NCI-H146 (cell line): ENCODE measurements at regions not wholly inside any gene's neighbourhood (a gene's known extent, or its start where the extent isn't known, plus 50 kb on each side); places are given as distances from the start of the nearest gene placed in this dataset.

Experiments used
- DNase-seq: peaks from one replicate; lab custom pipeline; 2025; lab: John Stamatoyannopoulos, UW

DNA sequence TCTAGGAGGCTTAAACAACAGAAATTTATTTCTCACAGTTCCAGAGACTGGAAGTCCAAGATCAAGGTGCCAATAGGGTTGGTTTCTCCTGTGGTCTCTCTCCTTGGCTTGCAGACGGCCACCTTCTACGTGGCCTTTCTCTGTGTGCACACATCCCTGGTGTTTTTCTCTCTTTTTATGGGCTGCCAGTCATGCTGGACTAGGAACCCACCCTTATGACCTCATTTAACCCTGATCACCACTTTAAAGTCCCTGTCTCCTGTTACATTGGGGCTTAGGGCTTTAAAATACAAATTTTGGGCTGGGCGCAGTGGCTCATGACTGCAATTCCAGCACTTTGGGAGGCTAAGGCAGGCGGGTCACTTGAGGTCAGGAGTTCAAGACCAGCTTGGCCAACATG is 157.1 kb downstream of the TLE1 start:
- DNase-seq = no peak

DNA sequence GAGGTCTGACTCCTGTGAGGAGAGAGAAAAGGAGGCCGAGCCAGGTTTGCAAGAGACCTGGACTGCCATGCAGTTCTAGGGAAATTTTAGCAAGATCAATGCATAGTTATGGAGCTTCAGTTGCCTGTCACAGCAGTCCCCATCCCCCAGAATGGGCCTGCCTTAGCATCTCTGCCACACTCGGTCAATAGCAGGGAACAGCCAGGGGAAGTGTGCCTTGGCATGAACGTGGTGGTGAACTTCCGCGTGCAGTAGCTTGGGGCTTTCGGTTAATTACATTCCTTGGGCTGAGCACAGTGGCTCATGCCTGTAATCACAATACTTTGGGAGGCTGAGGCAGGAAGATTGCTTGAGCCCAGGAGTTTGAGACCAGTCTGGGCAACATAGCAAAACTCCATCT is 157.8 kb downstream of the TLE1 start:
- DNase-seq = no peak

DNA sequence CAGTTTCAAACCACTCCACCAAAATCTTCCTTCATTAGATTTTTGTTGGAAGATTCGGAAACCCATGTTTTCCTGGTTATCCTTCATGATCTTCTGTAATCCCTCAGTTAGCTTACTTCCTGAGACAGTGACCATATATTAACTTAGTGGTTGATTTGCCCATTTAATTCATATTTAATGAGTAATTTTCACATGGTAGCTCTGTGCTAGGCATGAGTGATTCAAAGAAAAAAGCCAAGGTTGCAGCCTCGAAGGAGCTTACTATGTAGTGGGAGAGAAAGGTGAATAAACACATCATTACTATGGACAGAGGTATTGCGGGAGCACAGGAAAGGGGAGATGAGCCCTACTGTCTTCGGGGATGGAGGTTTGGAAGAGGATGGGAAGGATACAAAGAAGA is 158.5 kb downstream of the TLE1 start:
- DNase-seq = no peak

DNA sequence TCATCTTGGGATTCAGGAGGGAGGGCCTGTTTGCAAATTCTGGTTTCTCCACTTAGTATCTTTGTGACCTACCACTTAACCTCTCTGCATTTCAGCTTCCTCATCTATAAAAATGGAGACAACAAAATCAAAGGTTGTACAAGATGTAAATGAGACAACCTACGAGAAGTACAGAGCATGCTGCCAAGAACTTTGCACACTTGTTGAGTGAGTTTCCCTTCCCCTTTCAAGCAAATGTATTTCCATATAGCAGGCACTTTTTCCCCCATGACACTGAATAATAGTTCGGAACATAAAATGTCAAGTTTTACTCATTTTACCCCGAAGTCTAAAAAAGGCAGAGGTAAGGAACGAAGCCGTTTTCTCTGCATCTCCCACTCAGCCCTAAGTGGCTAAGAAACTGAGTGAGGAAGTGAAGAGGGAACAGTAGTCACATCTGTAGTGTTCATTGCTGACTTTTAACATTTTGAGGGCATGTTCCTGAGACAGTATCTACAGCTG is 159.0 kb downstream of the TLE1 start:
- DNase-seq = no peak

DNA sequence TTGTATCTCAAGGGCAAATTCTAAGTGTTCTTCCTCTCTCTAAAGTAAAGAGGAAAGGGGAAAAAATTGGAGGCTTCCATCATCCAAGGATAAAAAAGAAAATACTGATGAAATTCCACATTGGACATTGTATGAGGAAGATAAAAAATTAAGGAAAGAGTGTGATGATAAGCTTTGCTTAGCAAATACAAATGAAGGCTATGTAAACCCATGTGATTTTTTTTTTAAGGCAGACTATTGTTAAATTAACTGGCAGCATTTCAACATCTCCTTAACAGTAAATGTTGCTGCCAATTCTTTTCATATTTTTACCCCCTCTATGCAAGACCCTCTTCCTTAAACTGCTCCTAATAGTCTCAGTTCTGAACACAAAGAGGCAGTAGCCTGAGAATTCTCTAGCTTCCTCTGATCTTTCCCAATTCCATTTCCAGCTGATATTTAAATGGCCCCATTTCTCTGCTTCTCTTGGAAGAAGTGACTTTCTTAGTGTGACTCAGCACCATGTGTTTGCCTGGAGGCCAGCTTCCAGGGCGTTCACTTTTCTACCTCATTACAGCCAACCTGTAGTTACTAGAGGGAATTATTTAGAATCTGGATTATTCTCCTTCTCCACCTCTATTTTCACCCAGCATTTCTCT is 159.7 kb downstream of the TLE1 start:
- DNase-seq = no peak

DNA sequence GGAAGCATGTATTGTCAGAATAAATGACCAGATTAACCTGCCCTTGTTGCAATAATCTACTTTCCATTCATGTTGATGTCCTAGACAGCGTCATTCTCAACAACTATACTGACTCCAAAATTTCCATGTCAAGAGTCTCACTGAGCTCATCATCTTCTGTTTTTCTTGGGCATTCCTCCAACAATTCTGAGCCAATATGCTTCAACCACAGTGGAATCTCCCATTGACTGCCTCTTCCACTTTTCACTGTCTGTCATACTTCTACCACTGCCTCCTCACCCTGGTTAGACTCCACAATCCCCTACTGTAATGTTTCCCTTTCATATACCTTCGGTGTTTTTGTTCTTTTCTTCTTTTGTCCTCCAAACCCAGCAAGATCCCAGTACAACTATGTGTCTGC is 162.8 kb downstream of the TLE1 start:
- no peak for DNase-seq

DNA sequence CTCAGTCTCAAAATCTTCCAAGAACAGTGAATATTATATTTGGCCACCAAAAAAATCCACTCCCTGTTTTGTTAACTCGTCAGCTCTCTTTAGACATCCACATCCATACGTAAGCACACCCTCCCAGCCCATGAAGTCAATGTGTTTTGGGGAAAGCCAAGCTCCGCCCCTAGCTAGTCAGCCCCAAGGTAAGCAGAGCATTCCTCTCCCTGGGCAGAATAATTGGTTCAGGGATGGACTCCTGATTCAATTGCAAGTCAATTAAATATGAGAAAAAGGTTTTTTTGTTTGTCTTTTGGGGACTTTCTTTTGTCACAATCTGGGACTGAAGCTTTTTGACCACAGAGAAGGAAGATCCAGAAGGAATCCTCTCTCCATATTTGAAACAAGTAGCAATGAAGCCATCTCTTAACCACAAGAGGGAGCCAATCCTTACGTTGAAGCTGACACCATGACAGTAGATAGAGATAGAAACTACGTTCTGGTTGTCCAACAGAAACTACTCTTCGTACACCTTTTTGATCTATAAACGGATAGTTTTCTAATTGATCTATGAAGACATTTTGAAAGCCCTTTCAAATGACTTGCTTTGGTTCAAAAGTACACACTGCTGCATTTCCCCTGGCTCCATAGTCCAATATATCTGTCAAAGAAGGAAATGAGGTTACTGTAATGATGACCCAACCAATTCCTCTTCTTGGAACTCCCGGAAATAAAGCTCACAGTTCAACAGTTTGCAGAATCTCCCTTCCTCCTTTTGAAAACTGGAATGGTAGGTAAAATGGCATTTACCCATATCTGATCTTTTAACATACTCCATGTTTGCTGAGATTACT is 166.4 kb downstream of the TLE1 start:
- DNase-seq = peak; percentile 47

DNA sequence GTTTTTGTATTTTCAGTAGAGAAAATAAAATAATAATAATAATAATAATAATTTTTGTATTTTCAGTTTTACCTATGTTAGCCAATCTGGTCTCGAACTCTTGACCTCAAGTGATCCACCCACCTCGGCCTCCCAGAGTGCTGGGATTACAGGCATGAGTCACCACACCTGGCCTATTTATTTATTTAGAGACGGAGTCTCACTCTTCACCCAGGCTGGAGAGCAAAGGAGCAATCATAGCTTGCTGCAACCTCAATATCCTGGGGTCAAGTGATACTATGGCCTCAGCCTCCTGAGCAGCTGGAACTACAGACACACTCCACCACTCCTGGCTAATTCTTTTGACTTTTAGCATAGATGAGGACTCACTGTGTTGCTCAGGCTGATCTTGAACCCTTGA is 167.5 kb downstream of the TLE1 start:
- DNase-seq = no peak

DNA sequence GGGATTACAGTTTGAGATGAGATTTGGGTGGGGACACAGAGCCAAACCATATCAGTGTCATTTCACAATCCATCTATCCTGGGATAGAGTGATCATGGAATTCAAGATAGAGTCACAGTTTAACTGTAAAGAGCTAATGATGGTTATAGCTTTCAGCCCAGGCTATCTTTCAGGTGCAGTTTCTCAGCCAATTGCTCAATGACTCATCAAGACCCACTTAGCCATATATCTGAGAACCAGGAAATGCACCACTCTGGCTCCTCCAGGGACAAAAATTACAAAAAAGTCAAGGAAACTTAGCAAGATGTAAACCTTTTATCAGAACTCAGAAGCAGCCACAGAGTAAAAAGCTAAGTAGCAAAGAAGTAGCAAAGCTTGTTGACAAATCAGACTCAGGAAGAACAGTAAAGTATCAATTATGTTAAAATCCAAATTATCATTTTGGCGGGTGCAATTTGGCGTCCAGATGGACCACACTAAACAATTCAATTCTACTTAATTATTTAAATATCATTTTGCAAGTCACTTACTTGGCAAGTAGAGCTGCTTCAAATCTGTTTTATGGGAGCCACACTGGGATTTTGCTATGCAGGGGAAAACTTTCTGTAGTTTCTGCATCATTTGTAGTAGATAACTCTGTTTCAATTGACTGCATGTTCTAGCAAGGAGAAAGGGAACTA is 169.4 kb downstream of the TLE1 start:
- DNase-seq = no peak

DNA sequence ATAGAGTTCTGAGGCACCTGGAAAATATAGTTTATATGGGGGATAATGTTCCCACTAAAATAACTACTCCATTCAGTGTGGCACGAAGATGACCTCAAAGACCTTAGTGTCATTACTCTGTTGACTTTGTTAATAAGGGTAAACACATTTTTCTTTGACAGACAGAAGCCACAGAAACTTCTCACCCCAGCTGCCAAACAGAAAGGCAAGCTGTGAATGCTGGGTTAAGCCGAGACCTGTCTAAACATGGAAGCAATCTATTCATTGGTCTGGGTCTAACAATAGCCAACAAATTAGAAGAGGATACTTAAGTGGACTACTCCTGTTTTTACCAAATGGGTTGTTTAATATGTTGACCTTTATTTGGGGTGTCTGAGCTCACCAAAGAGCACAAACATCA is 171.4 kb downstream of the TLE1 start:
- DNase-seq = peak; percentile 69

DNA sequence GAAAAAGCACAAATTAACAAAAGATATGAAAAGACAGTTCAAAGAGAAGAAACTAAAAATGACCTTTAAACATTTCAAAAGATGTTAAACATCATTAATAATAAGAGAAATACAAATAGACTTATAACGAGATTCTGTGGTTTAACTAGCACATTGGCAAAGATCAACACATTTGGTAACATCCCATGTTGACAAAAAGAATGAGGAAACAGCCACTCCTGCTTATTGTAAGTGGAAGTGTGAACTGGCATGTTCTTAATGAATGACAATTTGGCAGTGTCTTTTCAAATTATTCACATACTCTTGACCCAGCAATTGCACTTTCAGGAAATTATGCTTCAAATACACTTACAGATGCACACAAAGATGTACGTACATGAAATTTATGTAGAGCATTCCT is 176.3 kb downstream of the TLE1 start:
- DNase-seq = no peak

DNA sequence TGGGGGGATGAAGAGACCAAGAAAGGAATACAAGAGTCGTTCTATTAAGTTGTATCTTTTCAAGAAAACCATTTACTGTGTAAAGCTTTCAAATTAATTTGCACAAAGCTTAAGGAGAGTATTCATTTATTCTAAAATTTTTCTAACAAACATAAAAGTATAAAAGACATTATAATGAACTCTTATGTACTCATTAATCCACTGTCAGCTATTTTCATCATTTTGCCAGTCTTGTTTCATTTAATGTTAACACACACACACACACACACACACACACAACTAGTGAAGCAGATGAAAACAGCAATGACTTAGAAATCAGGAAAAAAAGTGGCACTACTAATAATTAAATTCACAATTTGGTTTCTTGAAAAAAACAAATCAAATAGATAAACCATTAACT is 176.7 kb downstream of the TLE1 start:
- no peak for DNase-seq

DNA sequence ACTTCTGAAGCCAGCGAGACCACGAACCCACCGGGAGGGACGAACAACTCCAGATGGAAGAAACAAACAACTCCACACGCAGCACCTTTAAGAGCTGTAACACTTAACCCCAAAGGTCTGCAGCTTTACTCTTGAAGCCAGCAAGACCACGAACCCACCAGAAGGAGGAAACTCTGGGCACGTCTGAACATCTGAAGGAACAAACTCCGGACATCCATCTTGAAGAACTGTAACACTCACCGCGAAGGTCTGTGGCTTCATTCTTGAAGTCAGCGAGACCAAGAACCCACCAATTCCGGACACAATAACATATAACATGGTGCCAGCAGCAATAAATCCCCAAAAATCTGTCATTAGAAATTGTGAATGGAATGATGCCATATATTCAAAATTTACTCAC is 180.9 kb downstream of the TLE1 start:
- DNase-seq = no peak

DNA sequence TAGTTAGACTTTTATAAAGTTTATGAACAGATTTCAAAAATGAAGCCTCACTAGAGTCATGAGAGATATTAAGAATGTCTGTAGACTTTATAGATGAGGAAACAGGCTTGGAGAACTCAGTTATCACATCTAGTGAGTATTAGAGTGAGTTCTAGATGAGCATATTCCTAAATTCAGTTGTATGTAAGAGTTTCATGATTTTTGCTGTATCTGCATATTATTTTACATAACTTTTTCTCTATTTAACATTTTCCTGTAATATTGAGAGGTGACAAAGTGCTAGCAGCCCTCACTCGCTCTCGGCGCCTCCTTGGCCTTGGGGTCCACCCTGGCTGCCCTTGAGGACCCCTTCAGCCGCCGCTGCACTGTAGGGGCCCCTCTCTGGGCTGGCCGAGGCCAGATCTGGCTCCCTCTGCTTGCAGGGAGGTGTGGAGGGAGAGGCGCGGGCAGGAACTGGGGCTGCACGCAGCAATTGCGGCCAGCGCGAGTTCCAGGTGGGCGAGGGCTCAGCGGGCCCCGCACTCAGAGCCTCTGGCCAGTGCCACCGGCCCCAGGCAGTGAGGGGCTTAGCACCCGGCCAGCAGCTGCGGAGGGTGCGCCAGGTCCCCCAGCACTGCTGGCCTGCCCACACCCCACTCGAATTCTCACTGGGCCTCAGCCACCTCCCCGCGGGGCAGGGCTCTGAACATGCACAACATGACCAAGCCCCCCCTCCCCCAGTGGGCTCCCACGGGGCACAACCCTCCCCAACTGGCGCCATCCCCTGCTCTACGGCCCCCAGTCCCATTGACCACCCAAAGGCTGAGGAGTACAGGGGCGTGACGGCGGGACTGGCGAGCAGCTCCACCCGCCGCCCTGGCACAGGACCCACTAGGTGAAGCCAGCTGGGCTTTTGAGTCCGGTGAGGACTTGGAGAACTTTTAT is 182.1 kb downstream of the TLE1 start:
- no peak for DNase-seq

DNA sequence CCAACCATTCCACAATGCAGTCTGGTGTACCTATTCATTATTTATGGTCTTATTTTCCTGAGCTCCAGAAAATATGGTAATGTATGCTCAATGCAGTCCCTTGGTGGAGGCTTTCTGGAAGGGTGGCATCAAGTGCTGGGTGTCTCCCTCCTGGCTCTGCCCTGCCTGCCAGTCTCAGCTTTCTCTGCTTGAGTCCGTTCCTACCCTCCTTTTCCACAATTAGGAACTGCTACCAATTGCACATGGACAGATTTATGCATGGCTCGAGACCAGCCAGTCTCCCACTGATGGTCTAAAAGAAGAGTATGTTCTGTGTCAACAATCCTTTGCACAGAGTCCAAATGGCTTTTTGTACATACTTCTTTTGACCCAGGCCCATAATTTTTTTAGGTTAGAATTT is 189.8 kb downstream of the TLE1 start:
- DNase-seq = no peak

DNA sequence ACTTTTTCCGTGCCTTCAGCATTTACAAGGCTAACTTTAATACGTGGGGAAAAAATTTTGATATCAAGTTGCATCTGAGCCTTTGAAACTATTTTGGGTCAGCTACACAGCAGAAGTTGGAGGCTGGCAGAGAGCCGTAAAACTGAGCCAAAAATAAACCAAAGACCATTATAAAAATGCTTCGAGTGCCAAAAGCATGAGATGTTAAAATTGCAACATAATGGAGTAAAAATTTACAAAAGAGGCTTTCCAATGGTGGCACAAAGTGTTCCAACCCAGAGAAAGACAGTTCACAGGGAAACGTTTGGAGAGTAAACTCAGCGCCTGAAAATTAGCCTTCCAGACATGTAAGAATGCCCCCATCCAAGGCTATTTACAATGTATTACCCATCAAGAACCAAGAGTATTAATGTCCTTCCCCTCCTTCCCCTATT is 190.3 kb downstream of the TLE1 start:
- no peak for DNase-seq

DNA sequence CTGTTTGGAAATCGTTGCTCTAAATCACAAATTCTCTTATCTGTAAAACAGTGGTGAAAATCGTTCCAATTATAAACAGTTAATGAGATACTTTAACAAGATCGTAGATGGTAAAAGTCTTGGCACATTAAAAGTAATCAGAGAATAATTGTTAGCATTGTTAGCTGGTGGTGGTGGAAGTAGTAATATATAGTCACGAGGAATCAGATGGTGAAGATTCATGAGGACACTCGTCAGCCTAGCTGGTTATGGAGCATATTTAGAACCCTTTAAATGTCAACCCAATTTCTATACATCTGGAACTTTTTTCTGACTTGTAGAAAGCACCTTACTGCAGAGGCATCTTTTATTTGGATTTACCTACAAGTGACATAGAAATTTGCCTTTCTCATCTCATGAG is 190.8 kb downstream of the TLE1 start:
- no peak for DNase-seq

DNA sequence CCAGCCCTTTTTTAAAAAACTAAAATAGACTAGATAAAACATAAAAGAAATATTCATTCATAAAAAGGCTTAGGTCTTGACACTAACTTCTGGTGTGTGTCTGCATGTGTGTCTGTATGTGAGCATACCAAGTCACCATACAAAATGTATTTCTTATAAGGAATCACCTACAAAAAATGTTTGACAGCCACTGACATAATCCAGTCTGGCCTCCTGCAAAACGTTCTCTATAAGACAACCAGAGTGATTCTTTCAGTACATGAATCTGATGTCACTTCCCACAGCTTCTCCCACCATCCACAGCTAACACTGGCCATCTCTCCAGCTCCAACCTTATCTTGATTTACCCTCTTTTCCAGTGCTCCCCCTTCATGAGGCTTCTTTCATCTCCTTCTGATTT is 192.3 kb downstream of the TLE1 start:
- DNase-seq = no peak

DNA sequence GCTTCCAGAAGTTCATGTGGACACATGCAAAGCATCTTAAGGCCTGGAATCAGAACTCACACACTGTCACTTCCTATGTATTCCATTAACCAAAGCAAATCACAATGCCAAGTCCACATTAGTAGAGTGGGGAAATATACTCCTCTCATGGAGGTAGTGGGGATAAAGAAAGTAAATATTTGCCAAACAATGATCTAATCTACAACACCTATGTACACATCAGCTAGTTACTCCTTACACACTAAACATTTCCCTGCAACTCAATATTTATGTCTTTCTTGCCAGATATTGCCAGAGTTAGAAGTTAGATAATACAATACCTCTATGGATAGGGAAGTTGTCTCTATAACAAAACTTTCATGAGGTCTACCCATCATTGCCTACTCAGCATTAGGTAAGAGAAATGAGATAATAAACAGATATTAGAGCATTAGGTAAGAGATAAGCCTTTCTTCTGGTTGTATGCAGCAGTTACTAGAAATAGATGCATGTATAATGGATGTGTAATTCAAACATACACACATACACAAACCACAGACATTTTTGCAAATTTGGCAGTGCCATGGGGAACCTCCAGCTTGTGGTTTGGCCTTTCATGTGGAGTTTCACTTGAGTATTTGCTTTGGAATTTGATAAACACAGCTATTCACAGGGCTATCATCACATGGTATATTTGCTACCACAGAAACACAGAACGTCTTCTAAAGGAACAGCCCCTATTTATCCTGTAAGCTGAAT is 196.5 kb downstream of the TLE1 start:
- no peak for DNase-seq

DNA sequence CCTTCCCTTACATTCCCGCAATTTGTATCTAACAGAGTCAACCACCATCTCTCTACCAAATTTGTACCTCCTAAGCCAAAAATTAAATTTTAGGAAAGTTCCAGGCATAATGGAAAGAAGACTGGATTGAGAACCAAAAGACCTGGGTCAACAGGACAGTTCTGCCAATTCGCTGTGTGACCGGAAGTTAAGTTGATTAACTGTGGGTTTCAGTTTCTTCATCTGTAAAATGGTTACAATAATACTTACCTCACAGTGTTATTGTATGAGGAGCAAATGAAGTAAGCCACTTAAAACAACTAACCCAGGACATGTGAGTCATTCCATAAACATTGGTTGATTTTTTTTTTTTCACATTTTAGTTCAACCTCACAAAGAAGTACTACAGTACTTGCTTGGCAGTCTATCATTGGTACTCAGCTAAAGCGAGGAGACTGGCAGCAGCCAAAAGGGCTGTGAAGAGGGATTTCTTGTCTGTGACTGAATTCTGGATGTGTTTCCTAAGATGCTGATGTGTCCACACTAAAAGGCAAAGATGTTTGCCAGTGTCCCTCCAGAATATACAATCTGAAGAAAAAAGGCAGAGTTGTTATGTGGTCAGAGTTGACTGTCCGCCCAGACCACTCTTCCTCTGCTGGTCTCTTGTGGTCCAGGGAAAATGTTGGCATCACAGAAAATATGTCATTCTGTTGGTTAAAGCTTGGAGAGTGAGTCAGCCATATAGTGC is 198.6 kb downstream of the TLE1 start:
- no peak for DNase-seq

DNA sequence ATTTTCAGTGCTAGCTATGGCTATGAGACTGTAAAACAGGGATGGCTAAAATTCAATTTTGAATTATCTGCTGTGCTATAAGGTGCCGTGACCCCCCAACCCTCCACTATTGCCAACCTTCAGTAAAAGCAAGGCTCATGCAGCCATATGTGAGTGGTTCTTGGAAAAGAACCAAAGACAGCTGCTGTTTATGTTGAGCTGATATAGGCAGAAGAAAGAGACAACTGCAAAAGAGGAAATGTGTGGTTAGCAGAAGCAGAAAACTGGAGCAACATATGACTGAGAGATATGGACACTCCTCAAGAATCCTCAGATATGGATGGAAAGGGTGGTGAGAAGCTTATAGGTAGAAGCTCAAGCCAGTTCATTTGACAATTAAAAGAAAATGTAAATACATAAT is 200.3 kb downstream of the TLE1 start:
- no peak for DNase-seq
